Hematopoietic multipotent progenitor cell treated with erythropoietin and hydrocortisone succinate and interleukin-3 and kit ligand, for 17 days (in vitro differentiated cells): ENCODE measurements at regions not wholly inside any gene's neighbourhood (a gene's known extent, or its start where the extent isn't known, plus 50 kb on each side); places are given as distances from the start of the nearest gene placed in this dataset.
A peak's percentile ranks its signal among the peaks of the same experiment; 100 is the strongest.

Source experiments
- DNase-seq: peaks from one replicate; pipeline ENCODE4 v3.0.0-alpha.2; 2015; ENCODE audit warnings: low spot score

- DNase-seq = no peak
Measured at GRCh38 chr9:16133032-16133431, 580.2 kb downstream of the CCDC171 start.

- peak; percentile 58 for DNase-seq
Measured at GRCh38 chr9:16133556-16134227, 580.8 kb downstream of the CCDC171 start.

DNA sequence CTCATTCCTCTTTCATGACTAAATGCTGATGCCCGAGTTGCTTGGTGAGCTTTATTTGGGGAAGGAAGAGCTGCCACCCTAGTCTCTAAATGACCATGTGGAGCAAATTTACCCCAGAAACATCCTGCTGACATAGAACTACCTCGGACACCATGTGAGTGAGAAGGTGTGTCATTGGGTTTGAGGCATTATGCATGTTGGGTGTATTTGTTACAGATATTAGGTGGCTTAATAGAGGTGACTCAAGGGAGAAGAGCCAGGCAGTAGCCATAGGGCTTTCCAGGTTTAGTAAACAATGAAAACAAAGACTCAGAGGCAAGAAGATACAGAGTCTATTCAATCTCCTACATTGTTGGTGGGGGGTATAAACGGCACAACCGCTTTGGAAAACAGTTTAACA lies 581.5 kb downstream of the CCDC171 start:
- no peak for DNase-seq

GRCh38 chr9:16135968-16136367 lies 583.1 kb downstream of the CCDC171 start:
- DNase-seq = no peak

- no peak for DNase-seq
Measured at GRCh38 chr9:16136451-16136850, 583.6 kb downstream of the CCDC171 start.

GRCh38 chr9:16136961-16137360 lies 584.1 kb downstream of the CCDC171 start:
- no peak for DNase-seq

GRCh38 chr9:16138561-16139491 lies 586.0 kb downstream of the CCDC171 start:
- no peak for DNase-seq

- DNase-seq = no peak
Measured at GRCh38 chr9:16139774-16140173, 586.9 kb downstream of the CCDC171 start.

GRCh38 chr9:16143310-16143709 lies 590.5 kb downstream of the CCDC171 start:
- no peak for DNase-seq

GRCh38 chr9:16143947-16144890 lies 591.4 kb downstream of the CCDC171 start:
- DNase-seq = no peak

- no peak for DNase-seq
Measured at GRCh38 chr9:16145196-16145950, 592.5 kb downstream of the CCDC171 start.

DNA sequence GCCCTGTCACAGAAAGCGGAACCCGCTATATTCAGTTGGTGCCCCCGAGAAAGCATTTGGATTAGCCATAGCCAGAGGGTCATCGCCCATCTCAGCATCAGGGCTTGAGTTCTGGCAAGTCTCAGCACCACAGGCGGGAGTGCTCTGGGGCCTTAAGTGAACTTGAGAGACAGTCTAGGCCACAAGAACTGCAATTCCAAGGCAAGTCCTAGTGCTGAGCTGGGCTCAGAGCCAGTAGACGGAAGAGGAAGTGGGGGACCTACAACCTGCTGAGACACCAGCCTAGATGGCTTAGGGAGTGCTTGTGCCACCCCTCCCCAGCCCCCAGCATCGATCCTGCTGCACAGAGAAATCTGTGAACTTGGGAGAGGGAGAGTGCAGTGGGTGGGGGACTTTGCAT lies 594.9 kb downstream of the CCDC171 start:
- no peak for DNase-seq

DNA sequence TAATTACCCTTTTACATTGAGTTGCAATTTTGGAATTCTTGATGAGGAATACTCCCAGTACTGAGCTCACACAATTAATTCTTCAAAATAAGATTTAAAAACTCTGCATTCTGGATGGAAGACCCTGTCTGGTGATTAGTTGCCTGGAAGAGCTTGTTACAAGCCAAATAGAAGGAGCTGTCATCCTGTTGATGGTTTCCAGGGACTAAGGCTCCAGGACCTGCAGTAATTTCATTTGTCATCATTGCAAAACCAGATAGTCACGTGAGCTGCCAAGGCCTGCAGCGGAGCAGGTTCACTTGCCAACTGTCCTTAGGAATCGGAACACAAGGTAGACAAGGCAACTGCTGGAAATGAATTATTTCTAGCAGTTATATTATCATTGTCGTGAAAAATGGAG lies 597.7 kb downstream of the CCDC171 start:
- no peak for DNase-seq

DNA sequence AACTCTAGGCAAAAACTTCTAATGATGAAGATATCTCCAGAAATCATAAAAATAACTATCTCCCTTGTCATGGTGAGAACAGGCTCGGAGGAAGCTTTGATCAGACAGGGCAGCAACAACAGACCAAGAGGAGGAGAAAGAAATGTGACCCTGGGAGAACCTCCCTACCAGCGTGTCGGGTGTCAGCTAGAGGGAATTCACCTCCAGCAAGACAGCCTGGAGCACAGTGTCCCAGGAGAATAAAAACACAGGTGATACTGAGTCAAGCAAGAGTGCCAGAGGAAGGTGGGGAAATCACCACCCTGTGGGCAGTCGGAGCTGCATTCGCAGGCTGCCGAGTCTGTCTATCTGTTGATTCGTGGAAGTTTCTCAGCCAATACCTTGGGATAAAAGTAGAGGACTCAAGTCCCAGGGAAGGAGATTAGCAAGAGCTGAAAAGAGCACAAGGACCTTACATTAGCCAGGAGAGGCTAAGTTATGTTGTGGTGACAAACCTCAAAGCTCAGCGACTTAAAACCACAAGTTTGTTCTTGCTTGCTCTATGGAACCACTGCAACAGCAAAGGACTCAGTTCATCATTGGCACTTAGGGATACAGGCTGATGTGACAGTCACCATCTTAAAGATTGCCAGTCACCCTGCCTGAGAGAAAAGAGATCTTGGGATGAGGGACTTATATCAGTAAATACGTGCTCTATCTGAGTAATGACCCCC lies 598.3 kb downstream of the CCDC171 start:
- DNase-seq = no peak

DNA sequence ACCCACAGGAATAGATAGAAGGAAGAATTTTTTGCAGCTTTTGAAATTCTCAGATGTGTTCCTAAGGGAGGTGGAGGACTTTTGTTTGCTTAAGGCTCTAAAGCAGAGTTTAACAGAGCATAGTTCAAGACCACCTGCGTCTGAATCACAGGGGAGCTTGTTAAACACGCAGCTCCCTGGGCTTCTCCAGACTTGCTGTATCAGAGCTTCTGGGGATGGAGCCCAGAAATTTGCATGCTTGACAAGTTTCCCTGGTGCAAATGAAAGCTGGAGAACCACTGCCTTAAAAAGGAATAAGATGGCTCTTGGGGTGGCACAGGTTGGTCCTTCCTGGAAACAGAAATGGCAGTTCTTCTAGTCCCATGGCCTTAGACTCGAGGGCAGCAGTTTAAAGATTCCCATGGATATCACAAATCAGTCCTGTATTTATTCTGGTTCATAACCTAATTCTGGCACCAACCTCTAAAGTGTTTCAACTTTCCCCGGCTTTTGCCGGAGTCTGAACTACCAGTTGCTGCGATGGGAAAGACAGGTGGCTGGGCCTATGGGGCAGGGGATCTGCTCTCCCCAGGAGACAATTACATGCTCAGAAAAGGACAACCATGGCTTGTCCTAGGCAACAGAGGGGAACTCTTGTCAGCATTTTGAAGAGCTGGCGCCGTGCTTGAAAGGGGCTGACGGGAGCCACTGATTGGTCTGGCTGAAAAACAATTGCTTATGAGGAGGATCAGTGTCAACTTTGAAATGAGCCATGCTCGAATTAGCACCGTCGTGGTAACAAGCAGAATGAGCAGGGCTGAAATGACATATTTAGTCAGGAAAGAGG lies 599.6 kb downstream of the CCDC171 start:
- no peak for DNase-seq

- no peak for DNase-seq
Measured at GRCh38 chr9:16153221-16153620, 600.4 kb downstream of the CCDC171 start.

GRCh38 chr9:16153741-16154140 lies 600.9 kb downstream of the CCDC171 start:
- DNase-seq = no peak

DNA sequence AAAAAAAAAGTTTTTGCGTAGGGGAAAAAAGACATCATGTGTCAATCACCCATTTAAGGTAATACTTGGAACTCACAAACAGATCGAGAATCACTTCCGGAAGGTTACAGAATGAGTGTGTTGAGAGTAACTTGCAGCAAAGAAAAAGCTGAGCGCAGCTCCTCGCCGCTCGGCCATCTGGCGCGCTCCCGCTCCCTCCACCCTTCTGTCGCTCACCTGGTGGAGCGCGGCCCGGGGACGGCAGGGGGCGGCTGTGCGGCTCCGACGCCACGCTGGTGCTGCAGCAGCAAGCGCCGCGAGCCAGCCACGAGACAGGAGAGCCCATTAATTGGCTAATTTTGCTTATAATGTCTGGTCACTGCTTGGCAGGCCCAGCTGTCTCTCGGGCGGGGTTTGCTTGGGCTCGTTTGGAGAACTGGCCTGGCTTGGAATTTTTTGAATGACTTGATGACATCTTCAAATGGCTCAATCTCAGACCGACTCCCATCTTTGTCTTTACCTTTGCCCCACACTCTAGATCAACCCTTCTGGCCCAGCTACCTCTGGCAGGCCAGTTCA lies 601.8 kb downstream of the CCDC171 start:
- no peak for DNase-seq

- DNase-seq = no peak
Measured at GRCh38 chr9:16155878-16156277, 603.0 kb downstream of the CCDC171 start.

DNA sequence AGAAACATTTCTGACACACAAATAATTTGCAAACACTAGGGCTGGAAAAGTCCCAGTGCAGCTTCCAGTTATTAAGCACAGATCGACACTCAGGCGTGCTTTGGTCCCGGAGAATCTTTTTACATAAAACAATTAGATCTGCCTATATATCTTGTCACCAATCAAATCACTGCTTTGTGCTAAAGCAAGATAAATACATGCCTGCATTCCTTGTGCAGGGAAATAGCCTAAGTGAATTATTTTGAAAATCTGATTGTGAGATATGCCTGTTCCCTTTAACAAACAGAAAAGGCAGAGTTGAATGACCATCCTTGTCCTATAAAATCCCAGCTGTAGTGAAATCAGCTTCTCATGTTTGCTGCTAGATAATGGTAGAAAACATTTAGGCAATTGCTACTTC lies 604.4 kb downstream of the CCDC171 start:
- no peak for DNase-seq
